Prostate gland (tissue), 2 donors: ENCODE measurements at regions not wholly inside any gene's neighbourhood (a gene's known extent, or its start where the extent isn't known, plus 50 kb on each side); places are given as distances from the start of the nearest gene placed in this dataset.

ENCODE experiments used
- POLR2A ChIP-seq: fragments of 450-650 bp; IDR thresholded peaks from one replicate; pipeline ENCODE4 v1.6.1; 2016; ENCODE audit warnings: antibody characterized with exemption, mild to moderate bottlenecking
- POLR2AphosphoS5 ChIP-seq: sonication (generic); formaldehyde crosslinking; IDR thresholded peaks from one replicate; pipeline ENCODE4 v1.6.1; 2017; ENCODE audit warnings: antibody characterized with exemption
- TF ChIP-seq, protein P1 (sequence below), 4 experiments: fragments of 200-600 bp in 2 of 4; fragments of 450-650 bp in 2 of 4; sonication (generic) in 2 of 4; IDR thresholded peaks; 1 replicate in 3 of 4; 2 replicates in 1 of 4; pipeline ENCODE4 v1.5.1; 2016 to 2019; ENCODE audit warnings: antibody characterized with exemption in 4 of 4, mild to moderate bottlenecking in 2 of 4, moderate library complexity in 2 of 4

DNA sequence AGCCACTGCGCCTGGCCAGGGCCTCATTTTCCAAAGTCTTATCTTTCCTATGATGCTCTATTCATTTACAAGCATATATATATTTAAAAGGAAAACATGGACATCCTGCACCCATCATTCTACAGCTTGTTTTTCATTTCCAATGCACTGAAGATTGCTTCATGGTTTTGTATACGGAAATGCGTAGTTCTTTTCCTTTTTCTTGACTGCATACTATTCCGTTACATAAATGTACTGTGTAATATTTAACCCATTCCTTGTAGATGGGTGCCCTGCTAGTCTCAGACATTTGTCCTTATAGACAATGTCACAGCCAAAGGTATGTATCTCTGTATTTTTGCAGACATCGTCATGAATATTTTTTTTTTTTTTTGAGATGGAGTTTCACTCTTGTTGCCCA is 257.0 kb downstream of the ASMT start:
- TF ChIP-seq, protein P1, sequence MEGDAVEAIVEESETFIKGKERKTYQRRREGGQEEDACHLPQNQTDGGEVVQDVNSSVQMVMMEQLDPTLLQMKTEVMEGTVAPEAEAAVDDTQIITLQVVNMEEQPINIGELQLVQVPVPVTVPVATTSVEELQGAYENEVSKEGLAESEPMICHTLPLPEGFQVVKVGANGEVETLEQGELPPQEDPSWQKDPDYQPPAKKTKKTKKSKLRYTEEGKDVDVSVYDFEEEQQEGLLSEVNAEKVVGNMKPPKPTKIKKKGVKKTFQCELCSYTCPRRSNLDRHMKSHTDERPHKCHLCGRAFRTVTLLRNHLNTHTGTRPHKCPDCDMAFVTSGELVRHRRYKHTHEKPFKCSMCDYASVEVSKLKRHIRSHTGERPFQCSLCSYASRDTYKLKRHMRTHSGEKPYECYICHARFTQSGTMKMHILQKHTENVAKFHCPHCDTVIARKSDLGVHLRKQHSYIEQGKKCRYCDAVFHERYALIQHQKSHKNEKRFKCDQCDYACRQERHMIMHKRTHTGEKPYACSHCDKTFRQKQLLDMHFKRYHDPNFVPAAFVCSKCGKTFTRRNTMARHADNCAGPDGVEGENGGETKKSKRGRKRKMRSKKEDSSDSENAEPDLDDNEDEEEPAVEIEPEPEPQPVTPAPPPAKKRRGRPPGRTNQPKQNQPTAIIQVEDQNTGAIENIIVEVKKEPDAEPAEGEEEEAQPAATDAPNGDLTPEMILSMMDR (IDR thresholded peaks at IDR 0.05) = no peak
- TF ChIP-seq POLR2A (no peak), POLR2AphosphoS5 (no peak)
